ENCODE measurements at regions not wholly inside any gene's neighbourhood (a gene's known extent, or its start where the extent isn't known, plus 50 kb on each side); places are given as distances from the start of the nearest gene placed in this dataset.

GRCh38 chr18:73120626-73121025 is 252.8 kb upstream of the NETO1 start:
- TF ChIP-seq CTCF (conservative IDR thresholded peaks at IDR 0.05; ENCODE audit: low read depth in 2 of 2) (no peak), EZH2 (IDR thresholded peaks at IDR 0.05; ENCODE audit: low read depth, unreplicated experiment) (no peak), POLR2AphosphoS5 (IDR thresholded peaks at IDR 0.05; ENCODE audit: low read depth) (no peak), ZNF114 (CRISPR knock-in tag; IDR thresholded peaks at IDR 0.05) (no peak), REST (IDR thresholded peaks at IDR 0.05; ENCODE audit: unreplicated experiment) (no peak), ZNF331 (CRISPR knock-in tag; IDR thresholded peaks at IDR 0.05; ENCODE audit: low read depth) (no peak), EZH2phosphoT487 (IDR thresholded peaks at IDR 0.05; ENCODE audit: unreplicated experiment) (no peak), NANOG (IDR thresholded peaks at IDR 0.05; ENCODE audit: borderline replicate concordance) (no peak)

All from GM23338 (cell line).